ENCODE measurements at regions not wholly inside any gene's neighbourhood (a gene's known extent, or its start where the extent isn't known, plus 50 kb on each side); places are given as distances from the start of the nearest gene placed in this dataset.

DNA sequence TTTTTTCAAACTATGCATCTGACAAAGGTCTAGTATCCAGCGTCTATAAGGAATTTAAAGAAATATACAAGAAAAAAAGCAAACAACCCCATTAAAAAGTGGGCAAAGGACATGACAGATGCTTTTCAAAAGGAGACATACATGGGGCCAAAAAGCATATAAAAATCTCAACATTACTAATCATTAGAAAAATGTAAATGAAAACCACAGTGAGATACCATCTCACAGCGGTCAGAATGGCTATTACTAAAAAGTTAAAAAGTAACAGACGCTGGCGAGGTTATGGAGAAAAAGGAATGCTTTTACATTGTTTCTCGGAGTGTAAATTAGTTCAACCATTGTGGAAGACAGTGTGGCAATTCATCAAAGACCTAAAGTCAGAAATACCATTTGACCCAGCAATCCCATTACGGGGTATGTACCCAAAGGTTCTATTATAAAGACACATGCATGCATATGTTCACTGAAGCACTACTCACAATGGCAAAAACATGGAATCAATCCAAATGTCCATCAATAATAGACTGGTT is 643.1 kb upstream of the LRRTM1 start:
- TF ChIP-seq, protein P1, sequence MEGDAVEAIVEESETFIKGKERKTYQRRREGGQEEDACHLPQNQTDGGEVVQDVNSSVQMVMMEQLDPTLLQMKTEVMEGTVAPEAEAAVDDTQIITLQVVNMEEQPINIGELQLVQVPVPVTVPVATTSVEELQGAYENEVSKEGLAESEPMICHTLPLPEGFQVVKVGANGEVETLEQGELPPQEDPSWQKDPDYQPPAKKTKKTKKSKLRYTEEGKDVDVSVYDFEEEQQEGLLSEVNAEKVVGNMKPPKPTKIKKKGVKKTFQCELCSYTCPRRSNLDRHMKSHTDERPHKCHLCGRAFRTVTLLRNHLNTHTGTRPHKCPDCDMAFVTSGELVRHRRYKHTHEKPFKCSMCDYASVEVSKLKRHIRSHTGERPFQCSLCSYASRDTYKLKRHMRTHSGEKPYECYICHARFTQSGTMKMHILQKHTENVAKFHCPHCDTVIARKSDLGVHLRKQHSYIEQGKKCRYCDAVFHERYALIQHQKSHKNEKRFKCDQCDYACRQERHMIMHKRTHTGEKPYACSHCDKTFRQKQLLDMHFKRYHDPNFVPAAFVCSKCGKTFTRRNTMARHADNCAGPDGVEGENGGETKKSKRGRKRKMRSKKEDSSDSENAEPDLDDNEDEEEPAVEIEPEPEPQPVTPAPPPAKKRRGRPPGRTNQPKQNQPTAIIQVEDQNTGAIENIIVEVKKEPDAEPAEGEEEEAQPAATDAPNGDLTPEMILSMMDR (IDR thresholded peaks at IDR 0.05 in 2 of 3, conservative IDR thresholded peaks at IDR 0.05 in 1 of 3; ENCODE audit: control insufficient read depth in 2 of 3, extremely low read depth in 1 of 3, insufficient read depth in 1 of 3, low read depth in 3 of 3, low read length in 3 of 3) = no peak
- TF ChIP-seq DPF2 (IDR thresholded peaks at IDR 0.05) (no peak), SUZ12 (IDR thresholded peaks at IDR 0.05; ENCODE audit: unreplicated experiment) (no peak), ZBTB33 (IDR thresholded peaks at IDR 0.05) (no peak), ATF7 (IDR thresholded peaks at IDR 0.05; ENCODE audit: low read depth) (no peak), TAF1 (IDR thresholded peaks at IDR 0.05; ENCODE audit: borderline replicate concordance, low read depth, low read length) (no peak), NKRF (conservative IDR thresholded peaks at IDR 0.05) (no peak)
- TF ChIP-seq, protein P2, sequence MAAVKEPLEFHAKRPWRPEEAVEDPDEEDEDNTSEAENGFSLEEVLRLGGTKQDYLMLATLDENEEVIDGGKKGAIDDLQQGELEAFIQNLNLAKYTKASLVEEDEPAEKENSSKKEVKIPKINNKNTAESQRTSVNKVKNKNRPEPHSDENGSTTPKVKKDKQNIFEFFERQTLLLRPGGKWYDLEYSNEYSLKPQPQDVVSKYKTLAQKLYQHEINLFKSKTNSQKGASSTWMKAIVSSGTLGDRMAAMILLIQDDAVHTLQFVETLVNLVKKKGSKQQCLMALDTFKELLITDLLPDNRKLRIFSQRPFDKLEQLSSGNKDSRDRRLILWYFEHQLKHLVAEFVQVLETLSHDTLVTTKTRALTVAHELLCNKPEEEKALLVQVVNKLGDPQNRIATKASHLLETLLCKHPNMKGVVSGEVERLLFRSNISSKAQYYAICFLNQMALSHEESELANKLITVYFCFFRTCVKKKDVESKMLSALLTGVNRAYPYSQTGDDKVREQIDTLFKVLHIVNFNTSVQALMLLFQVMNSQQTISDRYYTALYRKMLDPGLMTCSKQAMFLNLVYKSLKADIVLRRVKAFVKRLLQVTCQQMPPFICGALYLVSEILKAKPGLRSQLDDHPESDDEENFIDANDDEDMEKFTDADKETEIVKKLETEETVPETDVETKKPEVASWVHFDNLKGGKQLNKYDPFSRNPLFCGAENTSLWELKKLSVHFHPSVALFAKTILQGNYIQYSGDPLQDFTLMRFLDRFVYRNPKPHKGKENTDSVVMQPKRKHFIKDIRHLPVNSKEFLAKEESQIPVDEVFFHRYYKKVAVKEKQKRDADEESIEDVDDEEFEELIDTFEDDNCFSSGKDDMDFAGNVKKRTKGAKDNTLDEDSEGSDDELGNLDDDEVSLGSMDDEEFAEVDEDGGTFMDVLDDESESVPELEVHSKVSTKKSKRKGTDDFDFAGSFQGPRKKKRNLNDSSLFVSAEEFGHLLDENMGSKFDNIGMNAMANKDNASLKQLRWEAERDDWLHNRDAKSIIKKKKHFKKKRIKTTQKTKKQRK (IDR thresholded peaks at IDR 0.05; ENCODE audit: low read depth, low read length) = no peak
